Endothelial cell of umbilical vein (primary cell): ENCODE measurements at regions not wholly inside any gene's neighbourhood (a gene's known extent, or its start where the extent isn't known, plus 50 kb on each side); places are given as distances from the start of the nearest gene placed in this dataset.

Source experiments
- BruUV-seq: library from RNA; stranded (reverse); fragments of 400-500 nt; replicated peaks from 2 replicates; lab custom pipeline; 2021; lab: Mats Ljungman, UMichigan
- CTCF ChIA-PET: fragments of 300-600, 350-600 bp; sonication (Branson Sonifier 250); formaldehyde crosslinking; loops from one replicate; lab custom pipeline; 2021; ENCODE audit warnings: antibody characterized with exemption, inconsistent platforms; lab: Charles Lee
- POLR2A ChIA-PET: fragments of 300-600, 350-600 bp; sonication (Branson Sonifier 250); formaldehyde crosslinking; loops from one replicate; lab custom pipeline; 2021; ENCODE audit warnings: antibody characterized with exemption, inconsistent platforms; lab: Charles Lee
- DNase-seq: peaks from one replicate; pipeline ENCODE4 v3.0.0-alpha.2; 2011; ENCODE audit warnings: low read depth, low spot score
- FAIRE-seq: peaks from 2 replicates; lab custom pipeline; 2011; peaks lifted over from hg19 to GRCh38; lab: Jason Lieb, UNC
- H2AFZ ChIP-seq: 2 replicates; pipeline ENCODE4 v1.6.0; 2012; ENCODE audit warnings: low read depth, low read length, control low read depth, inconsistent platforms
- H3K27ac ChIP-seq: 2 replicates; pipeline ENCODE4 v1.5.1; 2011; ENCODE audit warnings: low read depth, mild to moderate bottlenecking, control low read depth, low read length, moderate library complexity; ENCODE audit not compliant: insufficient read depth
- H3K27me3 ChIP-seq, 2 experiments: 2 replicates each; pipeline versions ENCODE4 v1.6.0 to v1.6.1; 2011; ENCODE audit warnings: low read length in 2 of 2, mixed read lengths in 1 of 2; ENCODE audit not compliant: control insufficient read depth in 2 of 2, insufficient read depth in 2 of 2
- H3K36me3 ChIP-seq, 2 experiments: 2 replicates in 1 of 2; 3 replicates in 1 of 2; pipeline ENCODE4 v1.5.1; 2011; ENCODE audit warnings: low read length in 2 of 2, mild to moderate bottlenecking in 1 of 2, moderate library complexity in 1 of 2; ENCODE audit not compliant: control insufficient read depth in 2 of 2, insufficient read depth in 2 of 2; ENCODE audit errors: extremely low read depth in 1 of 2
- H3K4me1 ChIP-seq: 3 replicates; pipeline ENCODE4 v1.5.1; 2011; ENCODE audit warnings: mild to moderate bottlenecking, low read length; ENCODE audit not compliant: control insufficient read depth, insufficient read depth; ENCODE audit errors: extremely low read depth
- H3K4me2 ChIP-seq: 2 replicates; pipeline ENCODE4 v1.6.1; 2011; ENCODE audit warnings: low read length, control low read depth, mixed read lengths; ENCODE audit not compliant: insufficient read depth
- H3K4me3 ChIP-seq, 3 experiments: fragments of 200-600 bp in 1 of 3; sonication (generic), shearing (Covaris generic) in 1 of 3; replicated peaks in 1 of 3; 2 replicates each; pipeline ENCODE4 v1.5.1; 2011 to 2016; ENCODE audit warnings: control low read depth in 3 of 3, low read length in 3 of 3, mild to moderate bottlenecking in 2 of 3, inconsistent platforms in 1 of 3, low read depth in 1 of 3, moderate library complexity in 1 of 3; ENCODE audit not compliant: insufficient read depth in 1 of 3
- H3K79me2 ChIP-seq: 2 replicates; pipeline ENCODE4 v1.6.0; 2012; ENCODE audit warnings: low read length, inconsistent platforms; ENCODE audit not compliant: control insufficient read depth, insufficient read depth
- H3K9ac ChIP-seq: replicated peaks from 2 replicates; pipeline ENCODE3; 2011; ENCODE audit warnings: low read length, control low read depth; ENCODE audit not compliant: insufficient read depth; ENCODE audit errors: extremely low read depth
- H3K9me1 ChIP-seq: replicated peaks from 3 replicates; pipeline ENCODE4 v1.6.0; 2011; ENCODE audit warnings: mild to moderate bottlenecking, low read length; ENCODE audit not compliant: control insufficient read depth, insufficient read depth; ENCODE audit errors: extremely low read depth
- H3K9me3 ChIP-seq: replicated peaks from 2 replicates; pipeline ENCODE4 v1.5.1; 2012; ENCODE audit warnings: low read length, inconsistent platforms; ENCODE audit not compliant: control insufficient read depth, insufficient read depth
- H4K20me1 ChIP-seq: replicated peaks from 2 replicates; pipeline ENCODE3; 2011; ENCODE audit warnings: mild to moderate bottlenecking, low read length; ENCODE audit not compliant: control insufficient read depth, insufficient read depth; ENCODE audit errors: extremely low read depth
- EZH2 ChIP-seq: IDR thresholded peaks from 2 replicates; pipeline ENCODE4 v1.6.1; 2012; ENCODE audit warnings: borderline replicate concordance, low read depth, mild to moderate bottlenecking, moderate library complexity, low read length, inconsistent platforms; ENCODE audit not compliant: severe bottlenecking
- FOS ChIP-seq: IDR thresholded peaks from 2 replicates; pipeline ENCODE4 v1.6.1; 2011; ENCODE audit warnings: mild to moderate bottlenecking, low read length, moderate library complexity, borderline replicate concordance; ENCODE audit not compliant: insufficient read depth
- GATA2 ChIP-seq: IDR thresholded peaks from 2 replicates; pipeline ENCODE4 v1.7.0; 2011; ENCODE audit warnings: low read depth, mild to moderate bottlenecking, moderate library complexity, mixed read lengths, low read length; ENCODE audit not compliant: insufficient read length, insufficient read depth
- JUN ChIP-seq: IDR thresholded peaks from 2 replicates; pipeline ENCODE4 v1.6.1; 2011; ENCODE audit warnings: borderline replicate concordance, low read depth; ENCODE audit not compliant: insufficient read length, insufficient read depth
- MYC ChIP-seq: IDR thresholded peaks from one replicate; pipeline ENCODE4 v1.6.1; 2011; ENCODE audit warnings: mild to moderate bottlenecking, low read depth, low read length
- POLR2A ChIP-seq: IDR thresholded peaks from 2 replicates; pipeline ENCODE4 v1.6.1; 2012; ENCODE audit warnings: low read depth, mild to moderate bottlenecking, control low read depth, low read length
- POLR2AphosphoS5 ChIP-seq: IDR thresholded peaks from 2 replicates; pipeline ENCODE4 v1.6.1; 2012; ENCODE audit warnings: low read depth, mild to moderate bottlenecking, control low read depth, low read length, moderate library complexity; ENCODE audit not compliant: insufficient read depth
- dilution Hi-C: fragments of 300-500 bp; cut with MboI; formaldehyde crosslinking; loops from one replicate; pipeline ENCODE4 v1.15.0; 2019; ENCODE audit warnings: low sequenced_read_pairs; ENCODE audit not compliant: extremely low pct_ligation_motif_present
- intact Hi-C: fragments of 100-400 bp; cut with micrococcal nuclease; formaldehyde crosslinking; loops from one replicate; pipeline ENCODE4 v1.10.0; 2022
- TF ChIP-seq, protein P1 (sequence below), 2 donors: IDR thresholded peaks; 1 replicate in 1 of 2; 2 replicates in 1 of 2; pipeline ENCODE4 v1.5.1; 2011; ENCODE audit warnings: low read length in 2 of 2, mild to moderate bottlenecking in 2 of 2, moderate library complexity in 2 of 2, control low read depth in 1 of 2, inconsistent platforms in 1 of 2, low read depth in 1 of 2; ENCODE audit not compliant: insufficient read depth in 1 of 2; ENCODE audit errors: extremely low read depth in 1 of 2
- TF ChIP-seq, protein P2 (sequence below): IDR thresholded peaks from 2 replicates; pipeline ENCODE4 v1.6.1; 2011; ENCODE audit not compliant: insufficient read depth, insufficient read length

DNA sequence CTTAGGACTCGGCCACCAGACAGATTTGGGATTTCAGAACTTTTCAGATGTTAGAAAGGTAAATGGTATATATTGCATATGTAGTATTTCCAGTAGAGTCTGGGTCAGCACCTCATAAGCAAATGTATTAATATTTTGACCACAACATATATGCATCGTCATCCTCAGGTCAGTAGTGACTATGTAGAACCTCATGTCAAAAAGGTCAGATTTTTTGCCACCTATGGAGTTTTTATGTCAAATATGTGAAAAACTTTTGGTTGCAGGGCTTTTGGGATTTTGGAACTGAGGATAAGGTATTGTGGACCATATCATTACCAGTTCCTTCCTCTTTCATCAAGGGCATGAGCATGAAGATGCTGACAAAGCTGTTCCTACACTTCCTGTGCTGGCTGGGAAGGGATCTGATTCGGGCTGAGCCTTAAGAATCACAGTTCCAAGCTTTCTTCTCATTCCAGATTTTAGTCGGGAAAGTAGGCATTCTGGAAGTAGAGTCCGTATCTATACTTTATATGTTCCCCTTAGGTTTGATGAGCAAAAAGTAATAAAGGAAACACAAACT, 183.0 kb upstream of the PGRMC2 start:
- Histone ChIP-seq H3K4me3 (no peak overlapping the region), H3K36me3 (no peaks in the 10 kb centered on the region), H3K27ac (no peak overlapping the region), H3K9ac (no peak overlapping the region), H2AFZ (peak overlapping the region; percentile 32), H3K4me2 (no peak overlapping the region), H3K79me2 (no peaks in the 10 kb centered on the region), H3K9me3 (no peaks in the 10 kb centered on the region), H3K9me1 (no peaks in the 10 kb centered on the region), H4K20me1 (no peaks in the 10 kb centered on the region), H3K27me3 (no peaks in the 10 kb centered on the region), H3K4me1 (peaks cover 5% of the 10 kb centered on the region)
- POLR2A ChIA-PET, result no interaction called here
- TF ChIP-seq, protein P1, sequence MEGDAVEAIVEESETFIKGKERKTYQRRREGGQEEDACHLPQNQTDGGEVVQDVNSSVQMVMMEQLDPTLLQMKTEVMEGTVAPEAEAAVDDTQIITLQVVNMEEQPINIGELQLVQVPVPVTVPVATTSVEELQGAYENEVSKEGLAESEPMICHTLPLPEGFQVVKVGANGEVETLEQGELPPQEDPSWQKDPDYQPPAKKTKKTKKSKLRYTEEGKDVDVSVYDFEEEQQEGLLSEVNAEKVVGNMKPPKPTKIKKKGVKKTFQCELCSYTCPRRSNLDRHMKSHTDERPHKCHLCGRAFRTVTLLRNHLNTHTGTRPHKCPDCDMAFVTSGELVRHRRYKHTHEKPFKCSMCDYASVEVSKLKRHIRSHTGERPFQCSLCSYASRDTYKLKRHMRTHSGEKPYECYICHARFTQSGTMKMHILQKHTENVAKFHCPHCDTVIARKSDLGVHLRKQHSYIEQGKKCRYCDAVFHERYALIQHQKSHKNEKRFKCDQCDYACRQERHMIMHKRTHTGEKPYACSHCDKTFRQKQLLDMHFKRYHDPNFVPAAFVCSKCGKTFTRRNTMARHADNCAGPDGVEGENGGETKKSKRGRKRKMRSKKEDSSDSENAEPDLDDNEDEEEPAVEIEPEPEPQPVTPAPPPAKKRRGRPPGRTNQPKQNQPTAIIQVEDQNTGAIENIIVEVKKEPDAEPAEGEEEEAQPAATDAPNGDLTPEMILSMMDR (IDR thresholded peaks at IDR 0.05; ENCODE audit: extremely low read depth in 1 of 2, insufficient read depth in 1 of 2, low read depth in 1 of 2, low read length in 2 of 2), result no peak
- TF ChIP-seq FOS, result no peak
- TF ChIP-seq MYC, result no peak
- TF ChIP-seq GATA2, result no peak
- no peak for TF ChIP-seq JUN
- TF ChIP-seq EZH2, result no peak
- TF ChIP-seq, protein P2, sequence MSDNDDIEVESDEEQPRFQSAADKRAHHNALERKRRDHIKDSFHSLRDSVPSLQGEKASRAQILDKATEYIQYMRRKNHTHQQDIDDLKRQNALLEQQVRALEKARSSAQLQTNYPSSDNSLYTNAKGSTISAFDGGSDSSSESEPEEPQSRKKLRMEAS, result no peak
- no peak for TF ChIP-seq POLR2A
- TF ChIP-seq POLR2AphosphoS5, result no peak
- FAIRE-seq (no peak), DNase-seq (no peak)
- dilution Hi-C loops (no loop called here), intact Hi-C loops (no loop called here)
- no TSS peak for BruUV-seq
- CTCF ChIA-PET, result interaction anchor here (1.0 to 3.6 kb wide), 3 partner anchors 12 to 83 kb away, joined by 3 to 30 read pairs (median 4); no protein-coding TSS in a partner anchor
